K562 (cell line): ENCODE measurements at regions not wholly inside any gene's neighbourhood (a gene's known extent, or its start where the extent isn't known, plus 50 kb on each side); places are given as distances from the start of the nearest gene placed in this dataset.
A peak's percentile ranks its signal among the peaks of the same experiment; 100 is the strongest.

ENCODE experiments used
- ADNP ChIP-seq: fragments of 200-800 bp; sonication (Bioruptor generic); IDR thresholded peaks from 2 replicates; pipeline ENCODE4 v1.6.1; 2016; ENCODE audit warnings: missing genetic modification characterization, missing compliant biosample characterization
- BCOR ChIP-seq: fragments of 450-650 bp; IDR thresholded peaks from 2 replicates; pipeline ENCODE4 v1.6.1; 2016
- BRF2 ChIP-seq: IDR thresholded peaks from 3 replicates; pipeline ENCODE4 v1.6.1; 2011; ENCODE audit warnings: borderline replicate concordance, mild to moderate bottlenecking; ENCODE audit not compliant: insufficient read length, insufficient read depth
- CHD4 ChIP-seq: fragments of 200-600 bp; sonication (generic); IDR thresholded peaks from 3 replicates; pipeline ENCODE4 v1.6.1; 2012; ENCODE audit warnings: low read depth, mild to moderate bottlenecking, mixed read lengths, low read length, inconsistent platforms; ENCODE audit not compliant: insufficient read depth, insufficient replicate concordance, poor library complexity, severe bottlenecking
- CREB3L1 ChIP-seq: fragments of 450-650 bp; IDR thresholded peaks from 2 replicates; pipeline ENCODE4 v1.6.1; 2014; ENCODE audit warnings: low read depth, mild to moderate bottlenecking, moderate library complexity, borderline replicate concordance
- ETS1 ChIP-seq: conservative IDR thresholded peaks from 2 replicates; pipeline ENCODE4 v1.6.1; 2011; ENCODE audit warnings: low read depth, mild to moderate bottlenecking, low read length; ENCODE audit not compliant: control insufficient read depth
- L3MBTL2 ChIP-seq: fragments of 450-650 bp; IDR thresholded peaks from 2 replicates; pipeline ENCODE4 v1.6.1; 2016; ENCODE audit warnings: mild to moderate bottlenecking, moderate library complexity
- RBM25 ChIP-seq: fragments of 200-400 bp; formaldehyde crosslinking; IDR thresholded peaks from 2 replicates; pipeline ENCODE4 v1.6.1; 2018; ENCODE audit warnings: low read length, low read depth, moderate library complexity; ENCODE audit not compliant: severe bottlenecking
- TAL1 ChIP-seq: fragments of 450-650 bp; IDR thresholded peaks from 2 replicates; pipeline ENCODE4 v1.6.1; 2016; ENCODE audit warnings: mild to moderate bottlenecking
- ZNF699 ChIP-seq: fragments of 250-450 bp; sonication (Bioruptor Pico); IDR thresholded peaks from 2 replicates; pipeline ENCODE4 v1.8.0; 2021; ENCODE audit warnings: mild to moderate bottlenecking, moderate library complexity; ENCODE audit not compliant: insufficient replicate concordance

GRCh38 chr17:68766640-68767039, 165.5 kb upstream of the FAM20A start (continued):
- TF ChIP-seq ETS1 = no peak
- TF ChIP-seq BCOR = peak; percentile 71
- no peak for TF ChIP-seq CREB3L1
- no peak for TF ChIP-seq TAL1
- no peak for TF ChIP-seq L3MBTL2
- TF ChIP-seq RBM25 = peak; percentile 85
- peak; percentile 39; the same call in 1 of the 2 replicates for TF ChIP-seq ADNP (tag)
- no peak for TF ChIP-seq ZNF699 (CRISPR knock-in tag)
- TF ChIP-seq CHD4 = peak; percentile 63
- no peak for TF ChIP-seq BRF2
